Coronary artery (tissue), 2 donors: ENCODE measurements at regions not wholly inside any gene's neighbourhood (a gene's known extent, or its start where the extent isn't known, plus 50 kb on each side); places are given as distances from the start of the nearest gene placed in this dataset.
"Not testable (repeated sequence)": the region's sequence is repeated elsewhere in the genome, so short reads cannot be mapped to it uniquely, and the experiment has no call there.

Experiments used
- DNase-seq: peaks from one replicate; pipeline ENCODE4 v3.0.0-alpha.2; 2017; ENCODE audit warnings: low spot score
- H3K27ac ChIP-seq, 2 donors: fragments of 200-600 bp; sonication (generic); one replicate each; pipeline ENCODE4 v1.5.1; 2016 to 2019
- H3K4me3 ChIP-seq: fragments of 200-600 bp; sonication (generic); 2 replicates; pipeline ENCODE4 v1.5.1; 2016; ENCODE audit warnings: mild to moderate bottlenecking, moderate library complexity
- TF ChIP-seq, protein P1 (sequence below): fragments of 200-600 bp; sonication (generic); IDR thresholded peaks from one replicate; pipeline ENCODE4 v1.5.1; 2019; ENCODE audit warnings: antibody characterized with exemption

DNA sequence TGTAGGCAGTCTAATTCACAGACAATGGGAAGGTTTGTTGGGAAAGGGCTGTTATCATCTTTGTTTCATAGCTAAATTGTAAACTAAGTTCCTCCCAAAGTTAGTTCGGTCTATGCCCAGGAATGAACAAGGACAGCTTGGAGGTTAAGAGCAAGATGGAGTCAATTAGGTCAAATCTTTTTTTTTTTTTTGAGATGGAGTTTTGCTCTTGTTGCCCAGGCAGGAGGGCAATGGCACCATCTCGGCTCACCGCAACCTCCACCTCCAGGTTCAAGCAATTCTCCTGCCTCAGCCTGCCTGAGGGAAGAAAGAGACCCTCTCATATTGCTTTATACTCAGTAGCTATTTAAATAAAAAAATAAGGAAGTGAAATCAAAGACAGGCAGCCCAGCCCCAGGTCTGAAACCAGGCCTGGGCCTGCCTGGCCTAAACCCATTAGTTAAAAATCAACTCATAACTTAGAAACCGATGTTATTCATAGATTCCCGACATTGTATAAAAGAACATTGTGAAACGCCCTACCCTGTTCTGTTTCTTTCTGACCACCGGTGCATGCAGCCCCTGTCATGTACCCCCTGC is 297.4 kb upstream of the SGCG start:
- Histone ChIP-seq H3K4me3 (no peak overlapping the region), H3K27ac (no peak overlapping the region)
- TF ChIP-seq, protein P1, sequence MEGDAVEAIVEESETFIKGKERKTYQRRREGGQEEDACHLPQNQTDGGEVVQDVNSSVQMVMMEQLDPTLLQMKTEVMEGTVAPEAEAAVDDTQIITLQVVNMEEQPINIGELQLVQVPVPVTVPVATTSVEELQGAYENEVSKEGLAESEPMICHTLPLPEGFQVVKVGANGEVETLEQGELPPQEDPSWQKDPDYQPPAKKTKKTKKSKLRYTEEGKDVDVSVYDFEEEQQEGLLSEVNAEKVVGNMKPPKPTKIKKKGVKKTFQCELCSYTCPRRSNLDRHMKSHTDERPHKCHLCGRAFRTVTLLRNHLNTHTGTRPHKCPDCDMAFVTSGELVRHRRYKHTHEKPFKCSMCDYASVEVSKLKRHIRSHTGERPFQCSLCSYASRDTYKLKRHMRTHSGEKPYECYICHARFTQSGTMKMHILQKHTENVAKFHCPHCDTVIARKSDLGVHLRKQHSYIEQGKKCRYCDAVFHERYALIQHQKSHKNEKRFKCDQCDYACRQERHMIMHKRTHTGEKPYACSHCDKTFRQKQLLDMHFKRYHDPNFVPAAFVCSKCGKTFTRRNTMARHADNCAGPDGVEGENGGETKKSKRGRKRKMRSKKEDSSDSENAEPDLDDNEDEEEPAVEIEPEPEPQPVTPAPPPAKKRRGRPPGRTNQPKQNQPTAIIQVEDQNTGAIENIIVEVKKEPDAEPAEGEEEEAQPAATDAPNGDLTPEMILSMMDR: no peak
- DNase-seq: no peak

DNA sequence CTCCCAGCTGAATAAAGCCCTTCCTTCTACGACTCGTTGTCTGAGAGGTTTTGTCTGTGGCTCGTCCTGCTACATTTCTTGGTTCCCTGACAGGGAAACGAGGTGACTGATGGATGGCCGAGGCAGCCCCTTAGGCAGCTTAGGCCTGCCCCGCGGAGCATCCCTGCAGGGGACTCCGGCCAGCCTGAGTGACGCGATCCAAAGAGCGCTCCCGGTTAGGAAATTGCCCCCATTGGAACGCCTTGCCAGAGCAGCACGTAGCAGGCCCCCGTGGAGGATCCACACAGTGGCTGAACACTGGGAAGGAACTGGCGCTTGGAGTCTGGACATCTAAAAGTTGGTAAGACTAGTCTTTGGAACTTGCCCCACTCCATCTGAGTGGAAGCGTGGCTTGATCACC is 296.8 kb upstream of the SGCG start:
- no peak for DNase-seq
- H3K27ac ChIP-seq: no peak overlapping the region
- no peak overlapping the region for H3K4me3 ChIP-seq
- TF ChIP-seq, protein P1: no peak

DNA sequence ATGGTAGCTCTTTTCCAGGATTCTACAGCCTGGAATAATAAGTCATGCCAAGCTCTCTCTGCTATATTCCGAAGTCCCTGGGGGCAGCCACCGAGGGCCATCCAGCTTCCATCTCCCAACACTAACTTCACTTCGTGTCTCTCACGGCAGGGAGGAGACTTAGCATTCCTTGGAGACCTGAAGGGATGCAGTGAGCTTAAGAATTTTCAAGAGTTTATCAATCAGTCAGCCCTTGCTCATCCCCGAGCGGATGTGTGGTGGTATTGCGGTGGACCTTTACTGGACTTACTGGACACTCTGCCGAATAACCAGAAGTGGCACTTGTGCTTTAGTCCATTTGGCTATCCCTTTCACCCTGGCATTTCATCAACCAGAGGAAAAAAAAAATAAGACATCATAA is 294.7 kb upstream of the SGCG start:
- not testable (repeated sequence) for DNase-seq, H3K27ac ChIP-seq, H3K4me3 ChIP-seq

DNA sequence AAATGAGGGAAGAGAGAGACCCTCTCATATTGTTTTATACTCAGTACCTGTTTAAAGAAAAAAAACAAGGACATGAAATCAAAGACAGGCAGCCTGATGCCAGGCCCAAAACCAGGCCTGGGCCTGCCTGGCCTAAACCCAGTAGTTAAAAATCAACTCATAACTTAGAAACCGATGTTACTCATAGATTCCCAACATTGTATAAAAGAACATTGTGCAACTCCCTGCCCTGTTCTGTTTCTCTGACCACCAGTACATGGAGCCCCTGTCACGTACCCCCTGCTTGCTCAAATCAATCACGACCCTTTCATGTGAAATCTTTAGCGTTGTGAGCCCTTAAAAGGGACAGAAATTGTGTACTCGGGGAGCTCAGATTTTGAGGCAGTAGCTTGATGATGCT is 291.4 kb upstream of the SGCG start:
- H3K27ac ChIP-seq, H3K4me3 ChIP-seq, DNase-seq: not testable (repeated sequence)

DNA sequence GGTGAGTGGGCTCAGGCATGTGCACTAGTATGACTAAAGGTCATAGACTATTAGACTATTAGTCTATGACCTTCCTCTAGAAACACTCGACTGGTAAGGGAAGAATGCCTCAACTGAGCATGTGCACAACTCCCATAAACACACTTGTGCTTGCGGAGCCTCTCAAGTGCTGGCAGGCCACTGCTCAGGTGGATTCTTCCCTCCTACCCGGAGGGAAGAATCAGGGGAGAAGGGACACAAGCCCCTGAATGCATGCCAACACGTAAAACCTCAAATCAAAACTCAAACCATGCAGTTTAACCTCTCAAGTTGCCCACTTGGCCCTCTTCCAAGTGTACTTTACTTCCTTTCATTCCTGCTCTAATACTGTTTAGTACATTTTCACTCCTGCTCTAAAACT is 287.6 kb upstream of the SGCG start:
- DNase-seq: no peak
- Histone ChIP-seq H3K4me3 (no peak overlapping the region), H3K27ac (no peak overlapping the region)
- TF ChIP-seq, protein P1: no peak

DNA sequence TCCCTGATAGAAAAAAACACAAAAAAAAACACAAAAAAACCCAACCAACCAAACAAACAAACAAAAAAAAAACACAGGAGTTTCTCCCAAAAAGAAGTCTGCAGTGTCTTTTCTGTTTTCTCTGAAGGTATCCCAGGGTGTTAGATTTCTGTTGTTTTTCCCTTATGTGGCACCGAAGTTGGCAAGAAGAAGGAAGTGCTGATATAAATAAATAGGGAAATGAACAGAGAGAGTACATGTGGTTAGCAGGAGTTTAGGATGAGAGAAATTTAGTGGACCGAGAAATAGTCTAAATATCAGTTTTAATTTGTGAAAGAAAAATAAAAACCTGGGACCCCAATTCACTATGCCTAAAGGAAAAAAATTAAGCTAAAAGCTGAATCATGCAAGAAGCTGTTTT is 287.0 kb upstream of the SGCG start:
- H3K27ac ChIP-seq: no peak overlapping the region
- DNase-seq: no peak
- TF ChIP-seq, protein P1: no peak
- H3K4me3 ChIP-seq: no peak overlapping the region

DNA sequence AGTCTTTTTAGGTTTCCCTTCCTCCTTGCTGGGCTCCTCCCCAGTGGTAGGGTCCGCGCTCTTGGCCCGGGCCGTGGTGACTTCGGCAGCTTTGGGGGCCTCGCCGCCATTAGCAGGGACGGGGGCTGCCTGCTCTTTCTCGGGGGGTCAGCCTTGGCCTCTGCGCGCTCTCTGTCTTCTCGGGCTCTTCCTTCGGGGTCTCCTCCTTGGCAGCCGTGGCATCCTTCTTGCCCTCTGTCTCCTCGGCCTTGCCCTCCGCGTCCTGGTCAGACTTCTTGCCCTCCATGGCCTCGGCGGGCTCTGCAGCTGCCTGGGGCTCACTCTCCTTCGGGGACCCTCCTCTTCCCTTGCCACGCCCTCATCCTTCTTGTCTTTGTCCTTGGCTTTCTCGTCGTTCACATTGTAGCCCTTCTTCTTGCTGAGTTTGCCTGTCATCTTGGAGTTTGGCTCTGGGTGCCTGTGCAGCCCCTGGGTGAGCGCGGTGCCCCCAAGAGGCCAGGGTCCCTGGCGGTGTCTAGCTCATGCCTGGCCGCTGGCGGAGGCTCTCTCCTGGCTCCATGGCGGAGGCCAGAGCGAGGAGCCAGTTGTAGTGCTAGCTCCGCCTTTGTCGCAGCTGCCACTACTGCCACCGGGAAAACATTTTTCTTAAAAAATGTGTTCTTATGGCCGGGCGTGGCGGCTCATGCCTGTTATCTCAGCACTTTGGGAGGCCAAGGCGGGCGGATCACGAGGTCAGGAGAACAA is 283.0 kb upstream of the SGCG start:
- TF ChIP-seq, protein P1: no peak
- no peak overlapping the region for H3K4me3 ChIP-seq
- no peak for DNase-seq
- H3K27ac ChIP-seq: no peak overlapping the region

DNA sequence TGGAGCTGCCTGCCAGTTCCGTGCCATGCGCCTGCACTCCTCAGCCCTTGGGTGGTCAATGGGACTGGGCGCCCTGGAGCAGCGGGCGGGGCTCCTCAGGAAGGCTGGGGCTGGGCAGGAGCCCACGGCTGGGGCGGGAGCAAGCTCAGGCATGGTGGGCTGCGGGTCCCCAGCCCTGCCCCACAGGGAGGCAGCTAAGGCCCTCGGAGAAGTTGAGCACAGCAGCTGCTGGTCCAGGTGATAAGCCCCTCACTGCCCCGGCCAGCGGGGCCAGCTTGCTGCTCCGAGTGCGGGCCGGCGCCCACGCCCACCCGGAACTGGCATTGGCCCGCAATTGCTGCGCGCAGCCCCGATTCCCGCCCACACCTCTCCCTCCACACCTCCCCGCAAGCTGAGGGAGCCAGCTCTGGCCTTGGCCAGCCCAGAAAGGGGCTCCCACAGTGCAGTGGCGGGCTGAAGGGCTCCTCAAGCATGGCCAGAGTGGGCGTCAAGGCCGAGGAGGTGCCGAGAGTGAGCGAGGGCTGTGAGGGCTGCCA is 280.3 kb upstream of the SGCG start:
- H3K27ac ChIP-seq, H3K4me3 ChIP-seq, DNase-seq: not testable (repeated sequence)
